ENCODE measurements at regions not wholly inside any gene's neighbourhood (a gene's known extent, or its start where the extent isn't known, plus 50 kb on each side); places are given as distances from the start of the nearest gene placed in this dataset.

DNA sequence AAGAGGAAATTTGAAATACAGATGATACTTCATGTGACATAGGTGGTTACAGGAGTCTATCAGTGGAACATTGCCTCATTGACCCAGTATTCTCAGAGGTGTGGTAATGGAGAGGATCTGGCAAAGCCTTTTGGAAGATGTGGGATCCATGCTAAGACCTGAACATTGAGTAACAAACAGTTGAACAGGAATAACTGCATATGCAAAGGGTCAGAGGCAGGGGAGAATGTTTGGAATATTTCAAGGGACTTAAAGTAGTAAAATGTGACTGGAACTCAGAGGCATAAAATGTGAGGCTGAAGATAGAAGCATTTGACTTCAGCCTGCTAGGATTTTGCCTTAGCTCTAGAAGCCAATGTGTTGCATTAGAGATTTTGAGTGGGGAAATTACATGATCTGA lies 300.2 kb upstream of the ETAA1 start:
- TF ChIP-seq, protein P1, sequence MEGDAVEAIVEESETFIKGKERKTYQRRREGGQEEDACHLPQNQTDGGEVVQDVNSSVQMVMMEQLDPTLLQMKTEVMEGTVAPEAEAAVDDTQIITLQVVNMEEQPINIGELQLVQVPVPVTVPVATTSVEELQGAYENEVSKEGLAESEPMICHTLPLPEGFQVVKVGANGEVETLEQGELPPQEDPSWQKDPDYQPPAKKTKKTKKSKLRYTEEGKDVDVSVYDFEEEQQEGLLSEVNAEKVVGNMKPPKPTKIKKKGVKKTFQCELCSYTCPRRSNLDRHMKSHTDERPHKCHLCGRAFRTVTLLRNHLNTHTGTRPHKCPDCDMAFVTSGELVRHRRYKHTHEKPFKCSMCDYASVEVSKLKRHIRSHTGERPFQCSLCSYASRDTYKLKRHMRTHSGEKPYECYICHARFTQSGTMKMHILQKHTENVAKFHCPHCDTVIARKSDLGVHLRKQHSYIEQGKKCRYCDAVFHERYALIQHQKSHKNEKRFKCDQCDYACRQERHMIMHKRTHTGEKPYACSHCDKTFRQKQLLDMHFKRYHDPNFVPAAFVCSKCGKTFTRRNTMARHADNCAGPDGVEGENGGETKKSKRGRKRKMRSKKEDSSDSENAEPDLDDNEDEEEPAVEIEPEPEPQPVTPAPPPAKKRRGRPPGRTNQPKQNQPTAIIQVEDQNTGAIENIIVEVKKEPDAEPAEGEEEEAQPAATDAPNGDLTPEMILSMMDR (IDR thresholded peaks at IDR 0.05): no peak
- TF ChIP-seq POLR2A (IDR thresholded peaks at IDR 0.05): no peak

Measured in Peyer's patch (tissue), 4 donors.